HG03045 (cell line): ENCODE measurements at regions not wholly inside any gene's neighbourhood (a gene's known extent, or its start where the extent isn't known, plus 50 kb on each side); places are given as distances from the start of the nearest gene placed in this dataset.

Source experiments
- ATAC-seq: cut with Tn5 transposase; IDR thresholded peaks from one replicate; pipeline ENCODE4 v1.9.1; 2021; ENCODE audit warnings: mild to moderate bottlenecking, moderate library complexity; ENCODE audit not compliant: unreplicated experiment

DNA sequence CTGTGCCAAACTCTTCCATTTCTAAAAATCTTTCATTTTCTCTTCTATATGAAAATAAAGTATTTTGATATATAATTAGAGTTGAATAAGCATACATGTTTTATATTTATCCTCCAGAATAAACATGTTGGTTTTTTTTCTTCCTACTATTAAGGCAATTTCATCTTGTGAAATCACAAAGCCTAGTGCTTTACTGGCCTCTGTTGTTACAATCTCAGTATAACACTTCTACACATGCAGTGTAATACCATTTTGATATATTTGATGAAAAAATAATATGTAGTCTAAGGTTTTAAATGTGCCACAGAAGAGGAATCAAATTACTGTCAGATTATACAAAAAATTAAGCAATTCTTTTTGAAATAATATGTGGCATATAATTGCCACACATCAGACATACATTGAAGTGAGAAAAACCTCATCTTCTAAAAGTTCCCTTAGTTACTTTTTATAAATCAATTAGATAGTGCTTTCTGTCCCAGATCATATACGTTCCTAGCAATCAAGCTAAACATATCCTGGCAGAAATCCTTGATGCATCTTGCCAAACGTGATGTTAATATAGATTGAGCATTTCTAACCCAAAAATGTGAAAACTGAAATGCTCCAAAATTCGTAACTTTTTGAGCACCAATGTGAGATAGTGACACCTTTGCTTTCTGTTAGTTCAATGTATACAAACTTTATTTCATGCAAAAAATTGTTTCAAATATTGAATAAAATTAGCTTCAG, 225.1 kb upstream of the MANEA start:
- no peak for ATAC-seq

DNA sequence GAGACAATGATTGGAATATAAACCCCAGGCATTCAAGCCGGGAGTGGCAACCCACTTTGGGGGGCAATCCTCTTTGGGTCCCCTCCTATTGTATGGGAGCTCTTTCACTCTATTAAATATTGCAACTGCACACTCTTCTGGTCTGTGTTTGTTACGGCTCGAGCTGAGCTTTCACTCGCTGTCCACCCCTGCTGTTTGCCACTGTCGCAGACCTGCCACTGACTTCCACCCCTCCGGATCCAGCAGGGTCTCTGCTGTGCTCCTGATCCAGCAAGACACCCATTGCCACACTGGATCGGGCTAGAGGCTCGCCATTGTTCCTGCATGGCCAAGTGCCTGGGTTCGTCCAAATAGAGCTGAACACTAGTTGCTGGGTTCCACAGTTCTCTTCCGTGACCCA, 222.8 kb upstream of the MANEA start:
- ATAC-seq, result no peak

DNA sequence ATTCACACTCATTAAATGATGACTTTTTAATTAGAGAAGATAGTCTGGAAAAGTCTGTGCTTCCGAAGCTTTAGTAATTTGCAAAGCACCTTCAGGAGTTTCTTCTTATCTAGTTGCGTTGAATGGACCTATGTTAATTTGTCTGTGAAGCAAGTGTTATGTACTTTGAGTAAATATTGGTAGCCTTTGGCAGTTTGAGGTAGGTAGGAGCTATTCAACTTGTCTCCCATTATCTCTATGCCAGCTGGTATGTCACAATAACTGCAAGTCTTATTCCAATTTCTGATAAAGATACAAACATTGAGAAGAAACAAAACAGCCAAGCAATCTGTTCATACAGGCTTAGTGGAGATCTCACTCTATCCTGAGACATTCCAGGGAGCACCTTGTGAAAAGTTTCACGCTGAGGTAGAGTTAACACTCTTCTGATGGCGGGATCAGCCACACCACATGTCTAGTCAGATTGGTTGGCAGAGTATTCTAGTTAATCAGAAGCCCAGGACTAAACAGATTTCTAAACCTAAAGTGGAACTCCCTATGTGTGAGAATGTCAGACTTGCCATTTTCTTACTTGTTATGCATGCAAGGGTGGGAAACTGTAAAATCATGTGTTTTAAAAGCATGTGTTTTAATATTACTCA, 219.8 kb upstream of the MANEA start:
- ATAC-seq, result no peak

DNA sequence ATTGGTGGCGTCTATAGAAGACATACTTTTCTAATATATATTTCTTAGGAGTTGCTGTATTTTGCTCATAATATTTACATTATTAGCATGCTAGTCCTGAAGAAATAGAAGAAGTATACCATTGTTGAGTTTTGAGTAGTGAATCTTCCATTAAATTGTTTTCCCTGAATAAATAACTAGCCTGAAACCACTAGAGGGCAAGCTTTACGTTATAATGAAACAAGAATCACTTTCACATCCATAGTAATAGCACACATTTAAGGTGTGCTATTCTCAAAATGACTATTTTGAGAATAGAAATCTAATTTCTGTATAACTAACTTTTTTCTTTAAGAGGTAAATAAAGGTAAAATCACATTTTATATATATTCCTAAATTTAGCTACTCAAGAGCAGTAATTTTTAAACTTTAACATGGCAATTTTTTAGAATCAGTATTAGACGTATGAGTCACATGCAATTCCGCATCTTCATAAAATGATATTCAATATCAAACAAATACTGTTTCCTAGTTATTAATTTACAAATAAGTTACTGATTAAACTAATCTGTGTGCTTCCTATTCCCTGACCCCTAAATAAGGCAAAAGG, 213.2 kb upstream of the MANEA start:
- ATAC-seq, result no peak

DNA sequence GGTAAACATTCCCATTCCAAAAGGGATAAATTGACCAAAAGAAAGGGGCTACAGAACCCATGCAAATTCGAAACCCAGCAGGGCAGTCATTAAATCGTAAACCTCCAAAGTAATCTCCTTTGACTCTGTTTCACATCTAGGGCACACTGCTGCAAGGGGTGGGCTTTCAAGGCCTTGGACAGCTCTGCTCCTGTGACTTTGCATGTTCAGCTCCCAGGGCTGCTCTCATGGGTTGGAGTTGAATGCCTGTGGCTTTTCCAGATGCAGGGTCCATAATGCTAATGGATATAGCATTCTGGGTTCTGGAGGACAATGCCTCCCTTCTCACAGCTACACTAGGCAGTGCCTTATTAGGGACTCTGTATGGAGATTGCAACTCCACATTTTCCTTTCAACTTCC, 211.9 kb upstream of the MANEA start:
- no peak for ATAC-seq

DNA sequence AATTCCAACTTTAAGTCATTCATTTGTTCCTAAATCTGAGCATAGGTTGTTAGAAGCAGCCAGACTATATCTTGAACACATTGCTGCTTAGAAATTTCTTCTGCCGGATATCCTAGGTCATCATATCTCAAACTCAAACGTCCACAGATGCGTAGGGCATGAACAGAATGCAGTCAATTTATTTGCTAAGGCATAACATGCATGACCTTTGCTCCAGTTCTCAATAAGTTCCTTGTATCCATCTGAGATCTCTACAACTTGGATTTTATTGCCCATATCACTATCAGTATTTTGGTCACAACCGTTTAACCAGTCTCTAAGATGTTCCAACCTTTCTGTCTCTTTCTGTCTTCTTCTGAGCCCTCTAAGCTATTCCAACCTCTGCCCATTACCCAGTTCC, 210.9 kb upstream of the MANEA start:
- no peak for ATAC-seq

DNA sequence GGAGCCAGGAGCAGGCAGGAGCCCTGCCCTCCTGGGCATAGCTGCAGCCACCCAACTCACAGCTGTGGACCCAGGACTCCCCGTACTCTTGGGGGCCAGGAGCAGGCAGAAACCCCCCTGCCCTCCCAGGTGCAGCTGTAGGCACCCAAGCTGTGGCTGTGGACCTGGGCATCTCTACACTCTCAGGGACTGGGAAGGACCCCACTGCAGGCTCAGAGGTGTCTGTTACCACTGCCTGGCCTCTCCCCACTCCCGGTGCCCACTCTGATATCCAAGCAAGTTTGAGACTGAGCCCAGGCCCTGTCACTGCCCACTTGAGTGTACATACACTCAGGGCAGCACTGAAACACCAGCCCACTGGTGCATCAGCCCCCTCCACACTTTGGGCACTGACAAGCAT, 193.5 kb upstream of the MANEA start:
- ATAC-seq, result no peak

DNA sequence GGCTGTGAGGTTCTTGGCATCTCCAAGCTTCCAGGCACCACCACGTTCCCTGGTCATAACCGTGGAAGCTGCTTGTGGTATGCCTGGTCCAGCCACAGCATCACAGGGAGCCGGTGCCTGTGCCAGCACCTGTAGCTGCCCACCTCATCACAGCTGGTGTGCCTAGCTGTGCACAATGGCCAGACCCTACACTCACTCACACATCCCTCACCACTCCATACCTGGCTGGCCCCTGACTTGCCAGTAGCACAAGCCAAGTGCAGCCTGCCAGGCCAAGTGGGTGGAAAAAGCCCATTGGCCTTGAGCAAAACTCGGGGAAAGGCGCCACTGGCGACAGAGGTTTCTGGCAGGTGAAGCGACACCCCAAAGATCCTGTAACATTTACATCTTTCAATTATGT, 192.3 kb upstream of the MANEA start:
- ATAC-seq, result no peak

DNA sequence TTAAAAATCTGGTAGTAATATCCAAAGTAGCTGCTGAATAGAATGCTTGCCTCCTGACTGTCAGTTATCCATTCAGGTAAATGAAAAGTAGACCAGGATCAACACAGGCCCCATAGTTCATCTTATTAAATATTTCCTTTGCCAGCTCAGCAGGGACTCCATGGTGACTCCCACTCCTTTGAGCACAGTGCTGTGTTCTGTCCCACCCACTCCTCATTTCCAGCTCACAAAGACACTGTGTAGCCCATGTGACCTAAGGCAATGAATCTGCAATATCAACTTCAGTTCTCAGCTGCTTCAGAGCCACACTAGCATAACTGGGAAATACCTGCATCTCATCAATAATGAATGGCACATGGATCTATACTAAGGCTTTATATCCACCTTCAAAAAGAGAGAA, 189.5 kb upstream of the MANEA start:
- ATAC-seq, result no peak

DNA sequence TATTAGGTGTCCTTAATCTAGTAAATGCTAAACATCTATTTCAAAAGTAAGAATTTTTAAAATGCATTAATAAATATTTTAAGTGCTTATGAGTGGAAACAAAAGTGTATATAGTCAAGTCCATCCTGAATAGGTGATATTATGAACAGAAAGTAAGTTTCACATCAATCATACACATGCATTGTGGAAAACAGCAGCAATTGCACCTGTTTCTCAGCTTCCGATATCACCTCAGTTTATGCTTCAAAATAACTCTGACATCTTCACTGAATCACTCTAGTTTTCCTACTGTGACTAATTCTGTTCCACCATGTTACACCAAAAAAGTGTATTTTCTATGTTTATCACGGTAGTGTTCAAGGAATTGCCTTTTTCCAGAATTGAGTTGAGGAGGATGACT, 172.6 kb upstream of the MANEA start:
- no peak for ATAC-seq

DNA sequence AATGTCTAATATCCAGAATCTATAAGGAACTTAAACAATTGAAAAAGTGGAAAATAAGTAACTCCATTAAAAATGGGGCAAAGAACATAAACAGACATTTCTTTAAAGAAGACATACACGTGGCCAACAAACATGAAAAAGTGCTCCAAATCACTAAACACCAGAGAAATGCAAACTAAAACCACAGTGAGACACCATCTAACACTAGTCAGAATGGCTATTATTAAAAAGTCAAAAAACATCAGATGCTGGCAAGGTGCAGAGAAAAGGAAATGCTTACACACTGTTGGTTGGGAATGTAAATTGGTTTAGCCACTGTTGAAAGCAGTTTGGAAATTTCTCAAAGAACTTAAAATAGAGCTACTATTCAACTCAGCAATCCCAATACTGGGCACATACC, 169.2 kb upstream of the MANEA start:
- ATAC-seq, result no peak

DNA sequence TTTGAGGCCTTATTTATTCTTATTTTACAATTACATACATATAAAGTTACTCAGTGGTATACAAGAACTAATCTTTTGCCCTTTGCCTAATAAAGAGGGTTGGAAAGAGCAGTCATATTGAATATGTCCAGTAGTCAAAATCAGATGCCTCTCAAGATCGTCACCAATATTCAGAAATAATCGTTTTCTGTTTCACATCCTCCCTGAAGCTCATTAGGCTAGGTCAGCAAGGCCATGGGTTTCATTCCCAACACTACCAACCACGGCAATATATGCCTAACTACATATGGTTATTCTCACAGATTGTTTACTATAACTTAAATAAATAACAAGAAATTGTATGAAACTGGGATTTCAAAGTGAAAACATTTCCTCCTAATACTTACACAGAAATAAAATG, 167.2 kb upstream of the MANEA start:
- ATAC-seq, result no peak

DNA sequence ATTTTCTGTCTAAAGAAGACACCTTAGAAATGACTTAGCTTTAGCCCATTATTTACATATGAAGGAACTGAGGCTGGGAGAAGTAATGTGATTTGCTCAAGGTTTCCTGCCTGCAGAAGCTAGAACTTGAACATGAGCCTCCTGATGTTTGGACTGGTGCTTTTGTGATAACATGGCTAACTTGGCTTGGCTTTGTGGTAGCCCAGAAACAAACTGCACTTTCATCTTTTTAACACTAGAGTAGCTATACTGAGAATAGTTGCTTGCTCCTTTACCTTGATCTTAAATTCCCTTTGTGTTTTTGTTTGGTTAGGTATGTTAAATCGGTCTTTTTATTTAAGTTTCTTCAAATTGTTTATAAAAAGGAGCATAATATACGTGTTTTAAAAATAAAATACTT, 163.5 kb upstream of the MANEA start:
- ATAC-seq, result no peak

DNA sequence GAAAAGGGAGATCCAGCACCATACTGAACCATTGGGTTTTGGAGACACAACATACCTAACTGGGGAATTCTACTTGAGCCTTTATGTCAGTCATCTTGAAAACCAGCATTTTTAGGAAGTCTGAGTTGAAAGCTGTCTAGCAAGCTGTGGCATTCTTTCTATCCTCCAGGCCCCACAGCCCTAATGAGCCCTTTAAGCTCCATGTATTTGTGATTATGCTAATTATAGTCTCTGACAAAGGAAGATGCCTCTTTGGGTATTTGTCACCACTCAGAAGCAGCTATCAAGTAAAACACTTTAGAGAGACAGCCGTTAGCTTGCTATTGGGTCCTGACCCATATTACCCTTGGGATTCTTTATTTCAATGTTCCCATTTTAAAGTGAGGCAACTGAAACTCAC, 159.5 kb upstream of the MANEA start:
- ATAC-seq, result no peak

DNA sequence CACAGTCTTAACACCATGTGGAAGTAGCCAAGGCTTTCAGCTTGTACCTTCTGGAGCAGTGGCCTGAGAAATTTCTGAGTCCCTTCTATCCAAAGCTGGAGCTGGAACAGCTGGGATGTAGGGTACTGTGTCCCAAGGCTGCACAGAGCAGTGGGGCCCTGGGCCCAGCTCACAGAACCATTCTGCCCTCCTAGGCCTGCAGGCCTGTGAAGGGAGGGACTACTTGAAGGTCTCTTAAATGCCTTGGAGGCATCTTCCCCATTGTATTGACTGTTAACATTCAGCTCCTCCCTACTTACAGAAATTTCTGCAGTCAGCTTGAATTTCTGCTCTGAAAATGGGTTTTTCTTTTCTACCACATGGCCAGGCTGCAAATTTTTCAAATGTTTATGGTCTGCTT, 156.5 kb upstream of the MANEA start:
- no peak for ATAC-seq

DNA sequence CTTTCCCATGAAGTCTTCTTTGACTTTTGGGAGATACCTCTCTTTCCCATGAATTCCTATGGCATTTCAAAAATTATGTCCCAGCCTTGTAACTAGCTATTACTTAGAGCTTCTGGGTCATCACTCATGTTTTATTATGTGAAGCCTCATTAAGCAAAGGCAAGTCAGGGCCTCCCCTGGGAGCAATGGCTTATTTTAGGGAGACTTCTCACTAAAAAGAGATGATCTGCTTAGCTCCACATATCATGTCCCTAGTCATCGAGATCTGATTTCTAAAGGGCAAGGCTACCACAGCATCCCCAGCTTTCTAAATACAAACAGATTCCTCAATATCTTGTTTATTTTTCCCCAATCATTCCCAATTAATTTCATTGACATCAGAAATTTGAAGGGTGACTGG, 154.0 kb upstream of the MANEA start:
- ATAC-seq, result no peak

DNA sequence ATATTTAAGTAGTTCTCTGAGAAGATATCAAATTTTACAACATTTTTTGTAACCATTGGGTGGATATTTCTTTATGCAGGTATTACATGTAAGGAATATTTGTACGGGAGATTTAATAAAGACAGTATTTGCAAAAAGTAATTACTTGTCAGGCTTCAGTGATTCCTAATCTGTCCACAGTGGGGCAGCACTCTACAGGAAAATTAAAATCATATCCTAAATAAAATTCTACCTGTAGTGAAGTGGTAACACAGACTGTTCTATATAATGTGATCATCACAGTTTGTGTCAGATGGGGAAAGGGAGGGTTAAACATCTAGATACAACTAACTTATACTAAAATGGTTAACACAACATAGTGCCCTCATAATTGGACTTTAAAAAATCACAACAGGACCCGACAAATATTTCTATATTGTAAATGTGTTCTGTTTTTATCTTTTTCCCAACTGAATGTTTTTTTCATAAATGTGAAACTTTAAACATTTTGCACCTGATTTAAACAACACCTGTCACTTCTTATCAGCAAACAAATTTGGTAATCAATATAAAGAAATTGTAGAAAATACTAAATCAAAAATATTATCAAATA, 145.6 kb upstream of the MANEA start:
- ATAC-seq, result no peak

DNA sequence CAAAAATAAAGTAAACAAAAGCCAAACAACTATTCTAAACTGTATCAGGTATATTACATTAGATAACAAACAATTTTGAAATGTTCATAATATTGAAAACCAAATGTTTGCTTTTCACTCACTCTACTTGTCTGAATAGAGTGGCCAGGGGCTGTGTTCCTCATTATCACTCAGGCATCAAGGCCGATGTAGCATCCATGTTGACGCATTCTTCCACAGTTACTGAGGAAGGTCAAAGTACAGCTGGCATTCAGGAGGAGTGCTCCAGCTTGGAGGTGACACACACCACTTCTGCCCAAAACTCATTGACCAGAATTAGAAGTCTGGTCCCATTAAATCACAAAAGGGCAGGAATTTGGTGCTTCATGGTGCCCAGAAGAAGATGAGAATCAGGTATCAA, 137.6 kb upstream of the MANEA start:
- ATAC-seq, result no peak

DNA sequence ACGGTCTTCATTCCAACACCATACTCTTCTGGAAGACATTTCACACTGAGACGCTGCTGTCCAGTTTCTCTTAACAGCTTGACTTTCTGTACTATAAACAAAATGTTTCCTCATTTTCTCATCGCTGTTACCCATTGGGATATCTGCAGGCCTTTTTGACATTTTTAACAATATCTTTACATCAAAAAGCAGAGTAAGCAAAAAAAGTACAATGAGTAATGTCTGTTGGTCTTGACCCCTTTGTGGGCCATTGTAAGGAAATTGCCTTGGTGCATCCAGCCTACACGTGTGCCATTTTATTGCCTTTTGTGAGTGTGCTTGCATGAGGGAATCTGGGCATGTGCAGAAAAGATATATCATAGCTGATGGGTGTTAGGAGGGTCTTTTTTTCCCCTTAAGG, 129.1 kb upstream of the MANEA start:
- ATAC-seq, result no peak

DNA sequence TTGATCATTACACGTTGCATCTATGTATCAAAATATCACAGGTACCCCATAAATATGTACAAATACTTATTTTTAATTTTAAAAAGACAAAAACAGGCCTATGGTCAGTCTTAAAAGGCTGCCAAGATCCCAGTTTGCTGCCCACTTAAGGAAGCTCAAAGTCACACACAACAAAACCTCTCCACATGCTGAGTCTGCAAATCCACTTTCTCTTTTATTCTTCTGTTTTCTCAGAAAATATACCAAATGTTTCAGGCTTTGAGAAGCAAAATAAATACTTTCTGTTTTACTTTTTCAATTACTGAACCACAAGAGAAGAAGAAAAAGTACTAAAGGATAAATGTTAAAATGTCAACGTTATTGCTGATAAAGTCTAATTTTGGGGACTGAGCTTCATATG, 107.8 kb upstream of the MANEA start:
- ATAC-seq, result no peak

DNA sequence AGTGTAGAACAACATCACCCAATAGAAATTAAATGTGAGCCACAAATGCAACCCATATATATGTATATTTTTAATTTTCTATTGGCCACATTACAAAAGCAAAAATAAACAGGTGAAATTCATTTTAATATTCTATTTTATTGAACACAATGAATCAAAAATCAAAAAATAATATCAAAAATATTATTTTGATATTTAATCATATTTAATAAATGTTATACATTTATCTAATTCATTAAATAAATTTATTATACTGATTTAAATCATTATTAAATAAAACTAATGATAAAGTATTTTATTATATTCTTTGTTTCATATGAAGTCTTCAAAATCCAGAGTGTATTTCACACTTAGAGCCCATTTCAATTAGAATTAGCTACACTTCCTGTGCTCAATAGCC, 98.4 kb upstream of the MANEA start:
- no peak for ATAC-seq

DNA sequence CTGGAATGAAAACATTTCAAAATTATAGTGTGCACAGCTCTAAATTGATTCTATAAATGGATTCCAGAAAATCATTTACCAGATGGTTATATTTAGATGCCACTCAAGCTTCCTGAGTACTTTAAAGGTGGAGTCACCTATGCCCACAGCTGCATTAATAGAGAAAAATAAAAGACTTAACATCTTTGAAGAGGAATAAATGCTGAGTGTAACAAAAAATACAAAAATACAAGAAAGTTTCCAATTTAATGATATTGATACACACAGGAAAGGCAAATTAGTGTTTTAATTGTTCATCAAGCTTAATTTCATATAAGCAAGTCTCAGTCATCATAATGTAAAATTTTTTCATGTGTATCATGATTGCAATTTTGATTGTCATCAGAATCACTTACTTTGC, 89.5 kb upstream of the MANEA start:
- ATAC-seq, result no peak
